Panc1 (cell line): ENCODE measurements at regions not wholly inside any gene's neighbourhood (a gene's known extent, or its start where the extent isn't known, plus 50 kb on each side); places are given as distances from the start of the nearest gene placed in this dataset.

Experiments used
- POLR2AphosphoS5 ChIP-seq: IDR thresholded peaks from 2 replicates; pipeline ENCODE4 v1.6.1; 2012; ENCODE audit warnings: mild to moderate bottlenecking, low read depth, low read length, moderate library complexity
- TF ChIP-seq, protein P1 (sequence below): fragments of 450-650 bp; IDR thresholded peaks from 2 replicates; pipeline ENCODE4 v1.5.1; 2017; ENCODE audit warnings: mild to moderate bottlenecking

GRCh38 chr13:99133848-99134247, 66.8 kb upstream of the UBAC2 start:
- no peak for TF ChIP-seq POLR2AphosphoS5
- TF ChIP-seq, protein P1, sequence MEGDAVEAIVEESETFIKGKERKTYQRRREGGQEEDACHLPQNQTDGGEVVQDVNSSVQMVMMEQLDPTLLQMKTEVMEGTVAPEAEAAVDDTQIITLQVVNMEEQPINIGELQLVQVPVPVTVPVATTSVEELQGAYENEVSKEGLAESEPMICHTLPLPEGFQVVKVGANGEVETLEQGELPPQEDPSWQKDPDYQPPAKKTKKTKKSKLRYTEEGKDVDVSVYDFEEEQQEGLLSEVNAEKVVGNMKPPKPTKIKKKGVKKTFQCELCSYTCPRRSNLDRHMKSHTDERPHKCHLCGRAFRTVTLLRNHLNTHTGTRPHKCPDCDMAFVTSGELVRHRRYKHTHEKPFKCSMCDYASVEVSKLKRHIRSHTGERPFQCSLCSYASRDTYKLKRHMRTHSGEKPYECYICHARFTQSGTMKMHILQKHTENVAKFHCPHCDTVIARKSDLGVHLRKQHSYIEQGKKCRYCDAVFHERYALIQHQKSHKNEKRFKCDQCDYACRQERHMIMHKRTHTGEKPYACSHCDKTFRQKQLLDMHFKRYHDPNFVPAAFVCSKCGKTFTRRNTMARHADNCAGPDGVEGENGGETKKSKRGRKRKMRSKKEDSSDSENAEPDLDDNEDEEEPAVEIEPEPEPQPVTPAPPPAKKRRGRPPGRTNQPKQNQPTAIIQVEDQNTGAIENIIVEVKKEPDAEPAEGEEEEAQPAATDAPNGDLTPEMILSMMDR: no peak
